ENCODE measurements at regions not wholly inside any gene's neighbourhood (a gene's known extent, or its start where the extent isn't known, plus 50 kb on each side); places are given as distances from the start of the nearest gene placed in this dataset.

DNA sequence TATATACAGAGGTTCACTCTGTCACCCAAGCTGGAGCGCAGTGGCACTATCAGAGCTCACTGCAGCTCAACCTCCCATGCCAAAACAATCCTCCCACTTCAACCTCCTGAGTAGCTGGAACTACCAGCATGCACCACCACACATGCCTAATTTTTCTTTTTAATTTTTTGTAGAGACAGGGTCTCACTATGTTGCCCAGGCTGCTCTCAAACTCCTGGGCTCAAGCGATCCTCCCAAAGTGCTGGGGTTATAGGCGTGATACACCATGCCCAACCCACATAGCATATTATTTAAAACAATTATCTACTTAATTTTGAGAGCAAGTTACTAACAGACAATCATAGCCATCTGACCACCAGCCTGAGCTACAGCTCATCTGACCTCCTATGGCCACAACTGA, 459.9 kb upstream of the JARID2 start:
- Histone ChIP-seq H3K4me3 (ENCODE audit: low read depth, low read length) (no peak overlapping the region), H3K27ac (ENCODE audit: extremely low read depth, low read depth, low read length) (no peak overlapping the region), H3K36me3 (ENCODE audit: control insufficient read depth in 2 of 2, insufficient read depth in 1 of 2, low read length in 2 of 2) (no peaks in the 10 kb centered on the region), H3K9me3 (ENCODE audit: control insufficient read depth, insufficient read depth, low read depth, low read length) (no peaks in the 10 kb centered on the region), H3K4me1 (ENCODE audit: control insufficient read depth, insufficient read depth, low read length) (no peaks in the 10 kb centered on the region)
- ChIA-PET POLR2A (no interaction called here), CTCF (interaction anchor here (0.7 kb wide), 1 partner anchor 10 kb away, joined by 3 read pairs; no protein-coding TSS in a partner anchor)
- TF ChIP-seq ZNF843 (tag by site-specific recombination; IDR thresholded peaks at IDR 0.05) (no peak), ZNF311 (tag by site-specific recombination; IDR thresholded peaks at IDR 0.05; ENCODE audit: borderline replicate concordance) (no peak), ZNF121 (tag by site-specific recombination; IDR thresholded peaks at IDR 0.05) (peak; percentile 67), HOXA7 (CRISPR knock-in tag; IDR thresholded peaks at IDR 0.05; ENCODE audit: borderline replicate concordance) (no peak), ZNF48 (tag by site-specific recombination; IDR thresholded peaks at IDR 0.05) (no peak), ZNF629 (tag by site-specific recombination; IDR thresholded peaks at IDR 0.05) (no peak), BCL11A (tag by site-specific recombination; IDR thresholded peaks at IDR 0.05; ENCODE audit: low read depth) (no peak), ZNF274 (IDR thresholded peaks at IDR 0.05; ENCODE audit: low read length) (no peak), ZNF274 (tag by site-specific recombination; IDR thresholded peaks at IDR 0.05; ENCODE audit: borderline replicate concordance) (no peak)
- TF ChIP-seq, protein P1, sequence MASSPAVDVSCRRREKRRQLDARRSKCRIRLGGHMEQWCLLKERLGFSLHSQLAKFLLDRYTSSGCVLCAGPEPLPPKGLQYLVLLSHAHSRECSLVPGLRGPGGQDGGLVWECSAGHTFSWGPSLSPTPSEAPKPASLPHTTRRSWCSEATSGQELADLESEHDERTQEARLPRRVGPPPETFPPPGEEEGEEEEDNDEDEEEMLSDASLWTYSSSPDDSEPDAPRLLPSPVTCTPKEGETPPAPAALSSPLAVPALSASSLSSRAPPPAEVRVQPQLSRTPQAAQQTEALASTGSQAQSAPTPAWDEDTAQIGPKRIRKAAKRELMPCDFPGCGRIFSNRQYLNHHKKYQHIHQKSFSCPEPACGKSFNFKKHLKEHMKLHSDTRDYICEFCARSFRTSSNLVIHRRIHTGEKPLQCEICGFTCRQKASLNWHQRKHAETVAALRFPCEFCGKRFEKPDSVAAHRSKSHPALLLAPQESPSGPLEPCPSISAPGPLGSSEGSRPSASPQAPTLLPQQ (tag by site-specific recombination; IDR thresholded peaks at IDR 0.05) = no peak

DNA sequence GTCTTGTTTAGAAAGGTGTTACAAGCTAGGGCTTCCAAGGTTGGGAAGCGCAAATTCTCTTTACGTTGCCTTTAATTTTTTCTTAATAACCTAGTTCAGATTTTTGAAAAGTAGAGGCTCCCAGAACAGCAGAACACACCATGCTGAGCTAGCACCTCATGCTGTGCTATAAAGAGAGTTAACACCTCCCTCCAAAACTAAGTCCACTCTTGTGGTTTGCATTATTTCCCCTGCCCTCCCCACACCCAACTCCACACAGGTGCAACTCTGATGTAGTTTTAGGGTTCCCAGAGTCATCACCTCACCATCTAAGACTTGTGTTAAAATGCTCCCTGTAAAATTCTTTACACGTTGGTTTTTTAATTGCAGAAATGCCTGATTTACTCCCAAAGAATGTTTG, 459.4 kb upstream of the JARID2 start:
- Histone ChIP-seq H3K4me3 (ENCODE audit: low read depth, low read length) (no peak overlapping the region), H3K36me3 (ENCODE audit: control insufficient read depth in 2 of 2, insufficient read depth in 1 of 2, low read length in 2 of 2) (no peaks in the 10 kb centered on the region), H3K9me3 (ENCODE audit: control insufficient read depth, insufficient read depth, low read depth, low read length) (no peaks in the 10 kb centered on the region), H3K27ac (ENCODE audit: extremely low read depth, low read depth, low read length) (no peak overlapping the region), H3K4me1 (ENCODE audit: control insufficient read depth, insufficient read depth, low read length) (no peaks in the 10 kb centered on the region; the same call in 1 of the 2 replicates)
- ChIA-PET POLR2A (no interaction called here), CTCF (interaction anchor here (0.7 kb wide), 1 partner anchor 10 kb away, joined by 3 read pairs; no protein-coding TSS in a partner anchor)
- no peak for TF ChIP-seq ZXDB (tag by site-specific recombination; IDR thresholded peaks at IDR 0.05)
- TF ChIP-seq KLF8 (tag by site-specific recombination; IDR thresholded peaks at IDR 0.05) = no peak
- peak; percentile 46 for TF ChIP-seq ZNF341 (tag by site-specific recombination; IDR thresholded peaks at IDR 0.05; ENCODE audit: low read depth)
- TF ChIP-seq SP3 (tag by site-specific recombination; IDR thresholded peaks at IDR 0.05) = no peak

DNA sequence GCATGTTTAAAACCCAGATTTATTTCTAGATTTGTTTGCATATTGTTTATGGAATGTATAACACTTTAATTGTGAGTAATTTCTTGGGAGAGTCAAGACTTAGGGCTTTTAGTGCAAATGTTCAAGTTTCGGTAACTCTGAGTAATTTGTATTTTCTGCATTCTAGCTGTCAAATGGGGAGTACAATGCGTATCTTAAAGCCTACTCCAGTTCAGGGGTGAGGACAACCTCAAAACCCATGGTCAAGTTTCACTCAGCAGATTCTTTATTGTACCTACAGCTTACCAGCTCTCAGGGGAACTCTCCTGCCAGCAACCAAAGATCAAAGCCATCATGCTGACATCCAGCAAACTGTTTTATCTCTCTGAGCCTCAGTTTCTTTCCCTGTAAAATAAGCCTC, 458.6 kb upstream of the JARID2 start:
- H3K4me3 ChIP-seq (ENCODE audit: low read depth, low read length) = no peak overlapping the region
- H3K4me1 ChIP-seq (ENCODE audit: control insufficient read depth, insufficient read depth, low read length) = peaks cover 8% of the 10 kb centered on the region
- H3K9me3 ChIP-seq (ENCODE audit: control insufficient read depth, insufficient read depth, low read depth, low read length) = no peaks in the 10 kb centered on the region
- H3K36me3 ChIP-seq (ENCODE audit: control insufficient read depth in 2 of 2, insufficient read depth in 1 of 2, low read length in 2 of 2) = no peaks in the 10 kb centered on the region
- TF ChIP-seq ZNF426 (tag by site-specific recombination; IDR thresholded peaks at IDR 0.05) = no peak
- no peak for TF ChIP-seq SP2 (tag by site-specific recombination; IDR thresholded peaks at IDR 0.05)
- TF ChIP-seq ZNF266 (tag by site-specific recombination; IDR thresholded peaks at IDR 0.05; ENCODE audit: low read depth) = no peak
- no peak for TF ChIP-seq ZNF600 (tag by site-specific recombination; IDR thresholded peaks at IDR 0.05)
- TF ChIP-seq ZNF138 (tag by site-specific recombination; IDR thresholded peaks at IDR 0.05; ENCODE audit: borderline replicate concordance) = no peak
- TF ChIP-seq, protein P2, sequence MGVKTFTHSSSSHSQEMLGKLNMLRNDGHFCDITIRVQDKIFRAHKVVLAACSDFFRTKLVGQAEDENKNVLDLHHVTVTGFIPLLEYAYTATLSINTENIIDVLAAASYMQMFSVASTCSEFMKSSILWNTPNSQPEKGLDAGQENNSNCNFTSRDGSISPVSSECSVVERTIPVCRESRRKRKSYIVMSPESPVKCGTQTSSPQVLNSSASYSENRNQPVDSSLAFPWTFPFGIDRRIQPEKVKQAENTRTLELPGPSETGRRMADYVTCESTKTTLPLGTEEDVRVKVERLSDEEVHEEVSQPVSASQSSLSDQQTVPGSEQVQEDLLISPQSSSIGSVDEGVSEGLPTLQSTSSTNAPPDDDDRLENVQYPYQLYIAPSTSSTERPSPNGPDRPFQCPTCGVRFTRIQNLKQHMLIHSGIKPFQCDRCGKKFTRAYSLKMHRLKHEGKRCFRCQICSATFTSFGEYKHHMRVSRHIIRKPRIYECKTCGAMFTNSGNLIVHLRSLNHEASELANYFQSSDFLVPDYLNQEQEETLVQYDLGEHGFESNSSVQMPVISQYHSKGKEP (tag by site-specific recombination; IDR thresholded peaks at IDR 0.05) = no peak
- TF ChIP-seq SP3 (tag by site-specific recombination; IDR thresholded peaks at IDR 0.05) = no peak
- TF ChIP-seq ZNF549 (tag by site-specific recombination; IDR thresholded peaks at IDR 0.05) = no peak
- no peak for TF ChIP-seq HOXA7 (CRISPR knock-in tag; IDR thresholded peaks at IDR 0.05; ENCODE audit: borderline replicate concordance)
- TF ChIP-seq ZNF175 (tag by site-specific recombination; IDR thresholded peaks at IDR 0.05) = no peak
- TF ChIP-seq ZNF776 (tag by site-specific recombination; IDR thresholded peaks at IDR 0.05; ENCODE audit: borderline replicate concordance) = no peak
- no peak for TF ChIP-seq ZSCAN30 (tag by site-specific recombination; IDR thresholded peaks at IDR 0.05)
- TF ChIP-seq ZBTB20 (tag by site-specific recombination; IDR thresholded peaks at IDR 0.05) = no peak
- CTCF ChIA-PET = no interaction called here
- POLR2A ChIA-PET = no interaction called here
- H3K27ac ChIP-seq (ENCODE audit: extremely low read depth, low read depth, low read length) = no peak overlapping the region
